ENCODE measurements at regions not wholly inside any gene's neighbourhood (a gene's known extent, or its start where the extent isn't known, plus 50 kb on each side); places are given as distances from the start of the nearest gene placed in this dataset.

DNA sequence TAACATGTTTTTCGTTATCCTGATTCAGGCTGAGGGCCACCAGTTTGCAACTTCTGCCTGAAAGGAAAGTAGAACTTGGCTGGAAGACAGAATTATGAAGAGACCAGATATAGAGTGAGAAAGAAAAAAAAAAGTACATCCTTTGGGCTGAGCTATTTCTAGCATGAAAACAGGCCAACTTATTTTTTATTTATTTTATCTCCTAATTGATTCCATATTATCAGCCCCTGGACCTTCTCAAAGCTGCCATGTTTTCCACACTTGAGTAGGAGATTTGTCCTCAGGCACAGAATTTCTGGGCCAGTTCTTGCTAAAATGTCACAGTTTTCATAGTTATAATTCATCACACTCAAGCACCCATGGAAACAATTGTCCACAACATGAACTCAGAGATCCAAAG, 586.8 kb upstream of the CNTNAP5 start:
- Histone ChIP-seq H3K4ac (ENCODE audit: low read depth, low read length) (no peak overlapping the region), H3K56ac (ENCODE audit: low read length) (no peak overlapping the region), H2BK5ac (ENCODE audit: low read length) (no peak overlapping the region), H4K5ac (ENCODE audit: low read length) (no peak overlapping the region), H3K79me1 (ENCODE audit: low read length) (no peaks in the 10 kb centered on the region), H3K27ac (ENCODE audit: low read depth, low read length) (no peak overlapping the region), H3K4me1 (ENCODE audit: control insufficient read depth, low read depth, low read length) (no peaks in the 10 kb centered on the region), H3K79me2 (ENCODE audit: control insufficient read depth, insufficient read depth, low read length) (no peaks in the 10 kb centered on the region), H2BK120ac (ENCODE audit: low read depth, low read length) (no peak overlapping the region), H3K4me2 (ENCODE audit: low read length) (no peak overlapping the region), H3K4me3 (ENCODE audit: low read length) (no peak overlapping the region), H3K9ac (ENCODE audit: low read length) (no peak overlapping the region), H3K36me3 (ENCODE audit: control insufficient read depth, insufficient read depth, low read length) (no peaks in the 10 kb centered on the region), H3K18ac (ENCODE audit: low read length) (no peak overlapping the region), H3K23ac (ENCODE audit: low read length) (no peak overlapping the region), H4K8ac (ENCODE audit: low read depth, low read length) (no peak overlapping the region), H3K27me3 (ENCODE audit: insufficient read depth, low read length, poor library complexity) (no peaks in the 10 kb centered on the region), H2BK15ac (replicated peaks; ENCODE audit: low read depth) (no peak overlapping the region), H2AK5ac (ENCODE audit: low read length) (no peak overlapping the region)
- DNase-seq, result no peak
- WGBS (ENCODE audit: extremely low coverage, insufficient coverage, low lambda C conversion rate), result no CpG with 5 or more reads among the region's 1 CpG

DNA sequence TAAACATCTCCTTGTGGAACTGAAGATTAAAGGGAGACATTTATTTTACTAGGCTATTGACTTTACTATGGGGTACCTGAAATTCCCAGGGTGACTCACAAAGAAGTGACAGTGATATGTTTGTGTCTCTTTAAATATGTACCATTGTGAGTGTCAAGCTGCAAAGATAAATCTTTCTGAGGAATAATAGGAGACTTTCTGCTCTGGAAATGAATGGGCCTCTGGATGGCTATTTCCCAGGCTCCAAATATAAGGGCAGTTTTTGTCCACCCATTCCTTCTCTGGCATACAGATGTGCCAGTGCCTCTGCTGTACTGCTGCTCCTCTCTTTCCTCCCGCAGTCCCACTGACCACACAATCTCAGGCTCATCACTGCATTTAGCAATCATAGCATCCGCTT, 586.4 kb upstream of the CNTNAP5 start:
- Histone ChIP-seq H3K9ac (ENCODE audit: low read length) (no peak overlapping the region), H3K4me3 (ENCODE audit: low read length) (no peak overlapping the region), H3K23ac (ENCODE audit: low read length) (no peak overlapping the region), H3K18ac (ENCODE audit: low read length) (no peak overlapping the region), H2BK5ac (ENCODE audit: low read length) (no peak overlapping the region), H3K36me3 (ENCODE audit: control insufficient read depth, insufficient read depth, low read length) (no peaks in the 10 kb centered on the region), H2BK120ac (ENCODE audit: low read depth, low read length) (no peak overlapping the region), H3K27me3 (ENCODE audit: insufficient read depth, low read length, poor library complexity) (no peaks in the 10 kb centered on the region), H4K5ac (ENCODE audit: low read length) (no peak overlapping the region), H3K27ac (ENCODE audit: low read depth, low read length) (no peak overlapping the region), H4K8ac (ENCODE audit: low read depth, low read length) (no peak overlapping the region), H3K56ac (ENCODE audit: low read length) (no peak overlapping the region), H3K79me1 (ENCODE audit: low read length) (no peaks in the 10 kb centered on the region), H2BK15ac (replicated peaks; ENCODE audit: low read depth) (no peak overlapping the region), H2AK5ac (ENCODE audit: low read length) (no peak overlapping the region), H3K4me1 (ENCODE audit: control insufficient read depth, low read depth, low read length) (no peaks in the 10 kb centered on the region), H3K4ac (ENCODE audit: low read depth, low read length) (no peak overlapping the region), H3K79me2 (ENCODE audit: control insufficient read depth, insufficient read depth, low read length) (no peaks in the 10 kb centered on the region), H3K4me2 (ENCODE audit: low read length) (no peak overlapping the region)
- WGBS (ENCODE audit: extremely low coverage, insufficient coverage, low lambda C conversion rate), result no CpG with 5 or more reads among the region's 2 CpGs
- DNase-seq, result no peak

DNA sequence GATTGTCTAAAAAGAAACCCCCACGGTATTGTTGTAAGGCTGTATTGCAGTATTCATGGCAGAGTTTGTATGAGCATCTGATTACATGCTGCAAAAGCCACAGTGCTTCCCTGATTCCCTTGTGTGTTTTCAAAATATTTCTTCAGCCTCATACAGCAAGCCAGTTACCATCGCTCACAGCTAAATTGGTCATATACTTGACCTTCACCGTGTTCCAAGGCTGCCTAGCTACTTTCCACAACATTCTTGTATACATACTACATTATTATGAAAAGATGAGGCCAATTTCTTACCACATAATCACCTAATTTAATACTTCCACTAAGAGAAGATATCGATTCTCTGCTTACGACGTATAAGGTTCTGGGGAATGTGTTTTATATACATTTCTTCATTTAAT, 576.3 kb upstream of the CNTNAP5 start:
- Histone ChIP-seq H3K4me1 (ENCODE audit: control insufficient read depth, low read depth, low read length) (no peaks in the 10 kb centered on the region), H2AK5ac (ENCODE audit: low read length) (no peak overlapping the region), H2BK15ac (replicated peaks; ENCODE audit: low read depth) (no peak overlapping the region), H3K18ac (ENCODE audit: low read length) (no peak overlapping the region), H3K23ac (ENCODE audit: low read length) (no peak overlapping the region), H3K4ac (ENCODE audit: low read depth, low read length) (no peak overlapping the region), H3K4me3 (ENCODE audit: low read length) (no peak overlapping the region), H3K36me3 (ENCODE audit: control insufficient read depth, insufficient read depth, low read length) (no peaks in the 10 kb centered on the region), H4K5ac (ENCODE audit: low read length) (no peak overlapping the region), H2BK120ac (ENCODE audit: low read depth, low read length) (no peak overlapping the region), H3K79me2 (ENCODE audit: control insufficient read depth, insufficient read depth, low read length) (no peaks in the 10 kb centered on the region), H3K9ac (ENCODE audit: low read length) (no peak overlapping the region), H3K27me3 (ENCODE audit: insufficient read depth, low read length, poor library complexity) (no peaks in the 10 kb centered on the region), H4K8ac (ENCODE audit: low read depth, low read length) (no peak overlapping the region), H3K56ac (ENCODE audit: low read length) (no peak overlapping the region), H2BK5ac (ENCODE audit: low read length) (no peak overlapping the region), H3K4me2 (ENCODE audit: low read length) (no peak overlapping the region), H3K27ac (ENCODE audit: low read depth, low read length) (no peak overlapping the region), H3K79me1 (ENCODE audit: low read length) (no peaks in the 10 kb centered on the region)
- no CpG with 5 or more reads among the region's 6 CpGs for WGBS (ENCODE audit: extremely low coverage, insufficient coverage, low lambda C conversion rate)
- no peak for DNase-seq

DNA sequence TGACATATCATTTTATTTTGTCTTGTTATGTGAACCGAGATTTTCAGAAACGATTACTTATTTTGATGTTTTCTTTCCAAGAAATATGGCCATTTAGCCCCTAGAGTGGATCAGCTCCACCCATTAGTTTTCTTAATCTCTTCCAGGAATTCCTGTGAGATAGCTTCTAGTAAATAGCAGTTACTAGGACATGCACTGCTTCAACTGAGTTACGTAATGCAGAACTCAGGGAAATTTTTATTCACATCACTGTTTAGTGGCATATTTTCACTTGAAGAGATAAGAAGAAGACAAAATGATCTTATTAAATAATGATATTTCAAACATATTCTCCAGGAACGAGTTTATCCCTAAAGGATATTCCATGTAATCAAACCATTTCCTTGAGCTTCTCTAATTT, 573.5 kb upstream of the CNTNAP5 start:
- WGBS (ENCODE audit: extremely low coverage, insufficient coverage, low lambda C conversion rate), result no CpG with 5 or more reads among the region's 4 CpGs
- Histone ChIP-seq H3K9ac (ENCODE audit: low read length) (no peak overlapping the region), H3K79me2 (ENCODE audit: control insufficient read depth, insufficient read depth, low read length) (no peaks in the 10 kb centered on the region), H3K4me1 (ENCODE audit: control insufficient read depth, low read depth, low read length) (no peaks in the 10 kb centered on the region), H2AK5ac (ENCODE audit: low read length) (no peak overlapping the region), H3K27ac (ENCODE audit: low read depth, low read length) (no peak overlapping the region), H3K79me1 (ENCODE audit: low read length) (no peaks in the 10 kb centered on the region), H3K27me3 (ENCODE audit: insufficient read depth, low read length, poor library complexity) (no peaks in the 10 kb centered on the region), H3K4me2 (ENCODE audit: low read length) (no peak overlapping the region), H3K23ac (ENCODE audit: low read length) (no peak overlapping the region), H3K4ac (ENCODE audit: low read depth, low read length) (no peak overlapping the region), H2BK120ac (ENCODE audit: low read depth, low read length) (no peak overlapping the region), H3K36me3 (ENCODE audit: control insufficient read depth, insufficient read depth, low read length) (no peaks in the 10 kb centered on the region), H2BK5ac (ENCODE audit: low read length) (no peak overlapping the region), H4K5ac (ENCODE audit: low read length) (no peak overlapping the region), H4K8ac (ENCODE audit: low read depth, low read length) (no peak overlapping the region), H2BK15ac (replicated peaks; ENCODE audit: low read depth) (no peak overlapping the region), H3K4me3 (ENCODE audit: low read length) (no peak overlapping the region), H3K18ac (ENCODE audit: low read length) (no peak overlapping the region), H3K56ac (ENCODE audit: low read length) (no peak overlapping the region)
- no peak for DNase-seq

DNA sequence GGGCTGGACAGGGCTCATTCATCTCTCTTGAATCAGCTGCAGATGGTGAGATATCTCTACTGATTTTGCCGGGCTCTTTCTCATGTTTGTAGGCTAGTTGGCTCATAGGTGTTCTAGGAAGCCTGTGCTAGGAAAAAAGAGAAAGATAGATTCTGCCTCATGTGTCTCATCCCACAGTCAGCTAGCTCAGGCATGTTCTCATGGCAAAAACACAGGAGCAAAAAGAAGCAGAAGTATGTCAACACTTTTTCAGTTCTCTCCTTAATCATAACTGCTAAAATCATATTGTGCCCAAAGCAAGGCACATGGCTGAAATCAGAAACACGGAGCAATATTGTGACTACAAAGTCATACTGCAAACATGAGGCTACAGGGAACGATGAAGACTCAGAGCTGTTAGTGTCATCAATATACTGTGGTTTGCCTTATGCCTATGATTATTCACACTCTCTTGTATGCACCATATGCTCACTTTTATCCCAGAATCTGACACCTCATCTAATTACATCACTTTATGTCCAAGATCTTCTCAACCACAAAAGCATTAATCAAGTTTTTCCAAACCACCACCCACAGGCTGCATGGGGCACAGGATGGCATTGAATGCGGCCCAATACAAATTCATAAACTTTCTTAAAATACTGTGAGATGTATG, 571.9 kb upstream of the CNTNAP5 start:
- Histone ChIP-seq H3K4me2 (ENCODE audit: low read length) (no peak overlapping the region), H3K79me2 (ENCODE audit: control insufficient read depth, insufficient read depth, low read length) (no peaks in the 10 kb centered on the region), H3K23ac (ENCODE audit: low read length) (no peak overlapping the region), H4K8ac (ENCODE audit: low read depth, low read length) (no peak overlapping the region), H3K4ac (ENCODE audit: low read depth, low read length) (no peak overlapping the region), H2AK5ac (ENCODE audit: low read length) (no peak overlapping the region), H2BK120ac (ENCODE audit: low read depth, low read length) (no peak overlapping the region), H3K56ac (ENCODE audit: low read length) (no peak overlapping the region), H3K4me3 (ENCODE audit: low read length) (no peak overlapping the region), H3K36me3 (ENCODE audit: control insufficient read depth, insufficient read depth, low read length) (no peaks in the 10 kb centered on the region), H4K5ac (ENCODE audit: low read length) (no peak overlapping the region), H2BK15ac (replicated peaks; ENCODE audit: low read depth) (no peak overlapping the region), H2BK5ac (ENCODE audit: low read length) (no peak overlapping the region), H3K27me3 (ENCODE audit: insufficient read depth, low read length, poor library complexity) (no peaks in the 10 kb centered on the region), H3K9ac (ENCODE audit: low read length) (no peak overlapping the region), H3K27ac (ENCODE audit: low read depth, low read length) (no peak overlapping the region), H3K18ac (ENCODE audit: low read length) (no peak overlapping the region), H3K79me1 (ENCODE audit: low read length) (no peaks in the 10 kb centered on the region), H3K4me1 (ENCODE audit: control insufficient read depth, low read depth, low read length) (no peaks in the 10 kb centered on the region)
- WGBS (ENCODE audit: extremely low coverage, insufficient coverage, low lambda C conversion rate), result no CpG with 5 or more reads among the region's 4 CpGs
- DNase-seq, result no peak

DNA sequence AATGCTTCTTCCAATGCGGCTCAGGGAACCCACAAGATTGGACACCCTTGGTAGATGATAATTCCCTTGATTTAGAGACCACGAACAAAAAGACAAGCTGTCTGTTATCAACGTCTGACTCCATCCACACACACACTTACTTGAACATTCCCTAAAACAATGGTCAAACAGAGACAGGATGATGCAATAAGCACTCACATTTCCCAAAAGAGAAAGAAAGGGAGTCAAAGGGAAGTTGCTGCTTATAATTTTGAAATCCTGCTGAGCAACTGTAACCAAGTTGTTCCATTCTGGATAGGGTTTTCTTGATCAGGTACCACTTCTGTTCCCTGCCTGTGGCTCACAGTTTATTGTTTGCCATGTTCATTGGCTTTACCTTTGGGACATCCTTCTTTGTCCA, 571.3 kb upstream of the CNTNAP5 start:
- no peak overlapping the region for H3K4me3 ChIP-seq (ENCODE audit: low read length)
- H3K9ac ChIP-seq (ENCODE audit: low read length), result no peak overlapping the region
- H3K27ac ChIP-seq (ENCODE audit: low read depth, low read length), result no peak overlapping the region
- no peak overlapping the region for H3K4ac ChIP-seq (ENCODE audit: low read depth, low read length)
- H3K36me3 ChIP-seq (ENCODE audit: control insufficient read depth, insufficient read depth, low read length), result no peaks in the 10 kb centered on the region
- no peak overlapping the region for H2BK5ac ChIP-seq (ENCODE audit: low read length)
- DNase-seq, result no peak
- H3K56ac ChIP-seq (ENCODE audit: low read length), result no peak overlapping the region
- no CpG with 5 or more reads among the region's 3 CpGs for WGBS (ENCODE audit: extremely low coverage, insufficient coverage, low lambda C conversion rate)
- H3K23ac ChIP-seq (ENCODE audit: low read length), result no peak overlapping the region
- no peak overlapping the region for H2BK15ac ChIP-seq (replicated peaks; ENCODE audit: low read depth)
- no peaks in the 10 kb centered on the region for H3K27me3 ChIP-seq (ENCODE audit: insufficient read depth, low read length, poor library complexity)
- H4K5ac ChIP-seq (ENCODE audit: low read length), result no peak overlapping the region
- H3K4me2 ChIP-seq (ENCODE audit: low read length), result no peak overlapping the region
- H3K4me1 ChIP-seq (ENCODE audit: control insufficient read depth, low read depth, low read length), result no peaks in the 10 kb centered on the region
- no peak overlapping the region for H4K8ac ChIP-seq (ENCODE audit: low read depth, low read length)
- H3K18ac ChIP-seq (ENCODE audit: low read length), result no peak overlapping the region
- no peak overlapping the region for H2BK120ac ChIP-seq (ENCODE audit: low read depth, low read length)
- H3K79me2 ChIP-seq (ENCODE audit: control insufficient read depth, insufficient read depth, low read length), result no peaks in the 10 kb centered on the region
- no peak overlapping the region for H2AK5ac ChIP-seq (ENCODE audit: low read length)
- no peaks in the 10 kb centered on the region for H3K79me1 ChIP-seq (ENCODE audit: low read length)

Data from mesendoderm (in vitro differentiated cells).